ENCODE measurements at regions not wholly inside any gene's neighbourhood (a gene's known extent, or its start where the extent isn't known, plus 50 kb on each side); places are given as distances from the start of the nearest gene placed in this dataset.
A peak's percentile ranks its signal among the peaks of the same experiment; 100 is the strongest.

DNA sequence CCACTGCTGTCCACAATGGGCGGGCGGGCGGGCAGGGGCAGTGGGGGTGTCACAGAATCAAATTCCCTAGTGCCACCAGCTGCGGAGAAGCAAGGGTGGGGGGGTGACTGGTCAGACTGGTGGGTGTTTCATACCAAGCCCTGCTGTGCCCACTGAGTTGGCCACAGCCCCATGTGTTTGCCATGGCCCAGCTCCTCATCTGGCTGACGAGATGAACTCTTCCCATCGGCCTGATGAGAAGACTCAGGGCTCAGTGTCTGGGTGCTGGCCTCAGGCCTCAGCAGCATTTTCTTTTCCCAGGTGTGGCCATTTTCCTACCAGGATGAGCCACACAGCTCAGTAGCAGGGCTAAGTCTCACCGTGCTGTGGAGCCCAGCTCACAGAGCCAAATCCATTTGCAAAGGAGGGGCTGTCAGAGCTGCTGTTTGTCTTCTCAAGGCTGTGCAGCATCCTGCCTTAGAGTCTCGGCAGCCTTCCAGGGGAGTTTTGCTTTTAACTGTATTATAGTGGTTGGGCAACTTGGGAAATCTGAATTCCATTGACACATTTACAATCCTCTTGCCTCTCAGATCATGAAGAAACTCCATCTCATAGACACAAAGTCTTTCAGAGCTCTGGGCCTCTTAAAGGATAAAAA lies 176.8 kb downstream of the ABHD5 start:
- DNase-seq: no peak

DNA sequence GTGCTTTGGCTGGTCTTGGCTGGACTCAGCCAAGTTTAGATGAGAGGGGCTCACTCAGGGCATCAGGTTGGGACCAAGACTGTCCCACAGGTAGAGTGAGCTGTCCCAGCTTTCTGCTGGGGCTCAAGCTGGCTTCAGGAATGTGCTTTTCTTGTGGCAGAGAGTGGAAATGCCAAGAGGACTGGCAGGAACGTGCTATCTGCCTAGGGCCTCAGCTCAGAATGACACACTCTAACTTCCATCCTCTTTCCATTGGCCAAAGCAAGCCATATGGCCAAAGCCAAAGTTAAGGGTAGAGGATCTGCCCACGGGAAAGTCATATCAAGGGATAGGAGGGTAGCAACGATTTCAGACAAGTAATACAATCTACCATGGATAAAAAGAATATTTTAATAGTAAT lies 178.8 kb downstream of the ABHD5 start:
- no peak for DNase-seq

DNA sequence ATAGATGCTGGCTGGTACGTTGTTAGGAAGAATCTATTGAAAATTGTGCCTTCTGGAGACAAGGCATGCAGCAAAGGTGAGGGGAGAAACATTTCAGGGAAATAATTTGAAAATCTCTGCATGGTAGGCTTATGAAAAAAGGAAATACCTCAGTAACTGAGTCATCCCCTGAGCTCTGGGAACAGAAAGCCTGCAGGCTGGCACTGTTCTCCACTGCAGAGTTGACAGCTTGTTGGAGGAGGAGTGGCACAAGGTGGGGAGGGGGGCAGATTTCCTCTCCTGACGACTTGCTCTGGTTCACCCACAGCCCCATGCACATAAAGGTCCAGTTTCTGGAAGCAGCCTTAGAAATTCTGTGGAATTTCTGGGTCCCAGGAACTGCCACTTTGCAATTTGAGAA lies 179.4 kb downstream of the ABHD5 start:
- DNase-seq: no peak

DNA sequence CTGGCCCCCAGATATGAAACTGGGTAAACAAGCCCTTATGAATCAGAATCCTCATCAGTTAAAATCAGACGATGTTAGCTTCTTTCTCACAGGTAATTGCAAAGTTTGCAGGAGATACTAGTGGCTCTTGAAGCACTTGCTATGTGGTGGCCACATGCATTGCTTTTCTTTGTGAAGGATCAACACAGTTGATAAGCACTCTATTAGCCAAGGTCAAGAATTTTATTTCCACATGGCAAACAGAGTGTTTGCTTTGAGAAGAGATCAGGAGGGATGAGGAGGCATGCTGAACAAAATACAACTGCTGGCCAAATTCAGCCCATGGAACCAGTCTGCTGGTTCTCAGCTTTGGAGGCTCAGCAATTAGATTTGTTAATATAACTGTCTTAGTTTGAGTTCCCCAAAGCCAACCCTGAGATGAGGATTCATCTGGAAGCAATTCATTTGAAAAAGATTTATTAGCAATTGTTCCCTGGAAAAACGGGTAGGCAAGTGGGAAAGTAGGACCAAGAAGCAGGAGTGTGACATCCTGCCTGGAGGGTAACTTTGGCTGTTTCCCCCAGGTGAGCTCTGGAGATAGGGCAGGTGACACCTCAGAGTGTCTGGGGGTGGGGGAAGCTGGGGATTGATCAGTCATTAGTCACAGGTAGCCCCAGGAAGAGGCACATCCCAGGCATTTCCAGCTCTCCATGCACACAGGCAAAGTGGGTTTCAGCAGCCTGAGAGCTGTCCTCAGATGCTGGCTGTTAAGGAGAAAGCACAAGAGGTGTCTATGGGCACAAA lies 180.3 kb downstream of the ABHD5 start:
- DNase-seq: no peak

DNA sequence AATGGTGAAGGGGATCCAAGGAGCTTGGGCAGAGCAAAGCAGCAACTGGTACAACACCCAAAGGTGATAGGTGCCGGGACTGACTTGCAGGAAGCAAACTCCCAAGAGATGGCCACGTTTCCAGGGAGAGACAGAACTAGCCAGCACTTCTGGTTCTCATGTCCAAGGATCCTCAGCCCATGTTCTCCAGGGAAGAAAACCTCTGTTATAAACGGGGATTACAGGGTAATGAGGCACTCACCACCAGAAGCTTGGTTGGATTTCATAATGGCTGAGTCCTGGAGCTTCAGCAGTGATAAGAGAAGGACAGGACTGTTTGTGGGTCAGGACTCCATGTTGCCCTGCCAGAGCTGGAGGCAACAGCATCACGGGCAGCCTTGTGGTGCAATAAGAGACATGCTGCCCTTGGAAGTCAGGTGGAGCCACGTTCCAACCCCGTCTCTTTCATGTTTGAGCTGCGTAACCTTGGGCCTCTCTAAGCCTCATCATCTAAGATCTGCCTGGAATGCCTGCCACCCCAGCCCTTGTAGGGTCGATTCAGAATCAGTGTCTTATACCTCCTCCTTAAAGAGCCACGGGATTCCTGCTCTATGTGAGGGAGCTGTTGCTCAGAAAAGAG lies 181.0 kb downstream of the ABHD5 start:
- no peak for DNase-seq

DNA sequence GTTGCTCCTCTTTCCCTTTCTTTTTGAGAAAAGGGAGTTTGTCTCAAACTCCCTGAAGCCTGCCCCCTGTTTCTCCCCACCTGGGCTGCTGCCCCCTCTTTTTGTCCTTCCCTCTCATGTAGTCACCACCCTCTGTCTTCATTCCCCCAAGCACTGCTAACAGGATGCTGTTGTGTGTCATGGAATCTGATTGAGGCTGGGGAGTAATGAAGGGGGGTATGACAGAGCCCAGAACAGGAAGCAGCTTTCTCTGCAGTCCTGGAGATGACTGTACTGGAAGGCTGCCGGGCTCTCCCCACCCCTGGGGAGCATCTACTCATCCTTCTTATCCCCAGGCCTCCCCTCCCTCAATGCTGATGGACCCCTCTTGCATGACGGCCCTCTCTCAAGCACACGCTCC lies 181.6 kb downstream of the ABHD5 start:
- DNase-seq: no peak

DNA sequence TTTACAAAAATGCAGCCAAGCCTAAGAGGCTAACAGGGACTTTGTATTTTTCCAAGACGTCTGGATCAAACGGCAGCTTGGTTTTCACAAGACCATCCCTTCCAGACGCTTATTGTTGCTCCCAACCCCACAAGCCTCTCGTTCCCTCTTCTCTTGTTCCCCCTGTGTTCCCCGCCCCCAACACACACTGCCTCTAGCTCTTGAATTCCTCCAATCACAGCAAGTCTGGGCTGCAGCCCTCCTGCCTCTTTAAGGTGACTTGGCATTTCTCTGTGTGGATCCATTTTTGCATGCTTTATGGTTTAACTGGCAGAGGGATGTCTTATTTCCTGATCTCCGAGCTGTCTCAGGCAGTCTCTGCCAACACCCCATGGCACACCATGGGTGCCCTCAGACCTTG lies 182.2 kb downstream of the ABHD5 start:
- DNase-seq: no peak

DNA sequence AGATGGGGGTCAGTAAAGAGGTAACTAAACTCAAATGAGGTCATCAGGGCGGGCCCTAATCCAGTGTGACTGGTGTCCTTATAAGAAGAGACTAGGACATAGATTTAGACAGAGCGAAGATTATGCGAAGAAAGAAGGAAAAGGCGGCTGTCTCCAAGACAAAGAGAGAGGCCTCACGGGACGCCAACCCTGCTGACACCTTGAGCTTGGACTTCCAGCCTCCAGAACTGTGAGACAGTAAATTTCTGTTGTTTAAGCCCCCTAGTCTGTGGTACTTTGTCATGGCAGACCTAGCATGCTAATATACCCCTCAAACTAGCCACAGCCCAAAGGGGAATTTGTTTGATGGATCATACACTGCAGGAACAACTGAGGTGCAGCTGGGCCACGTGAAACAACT lies 183.0 kb downstream of the ABHD5 start:
- no peak for DNase-seq

DNA sequence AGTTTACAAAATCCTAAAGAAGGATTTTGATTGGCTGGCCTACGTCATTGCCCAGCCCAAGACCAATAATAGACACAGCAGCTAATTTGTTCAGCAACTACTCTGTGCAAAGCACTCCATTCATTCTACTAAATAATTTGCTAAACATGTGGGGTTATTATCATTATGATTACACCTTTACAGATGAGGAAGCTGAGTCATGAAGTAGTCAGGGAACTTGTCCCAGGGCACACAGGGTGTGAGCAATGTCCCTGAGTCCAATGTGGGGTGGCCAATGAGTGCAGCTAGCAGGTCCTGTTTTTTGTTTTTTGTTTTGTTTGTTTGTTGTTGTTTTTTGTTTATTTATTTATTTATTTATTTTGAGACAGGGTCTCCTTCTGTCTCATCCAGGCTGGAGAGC lies 183.6 kb downstream of the ABHD5 start:
- DNase-seq: no peak

DNA sequence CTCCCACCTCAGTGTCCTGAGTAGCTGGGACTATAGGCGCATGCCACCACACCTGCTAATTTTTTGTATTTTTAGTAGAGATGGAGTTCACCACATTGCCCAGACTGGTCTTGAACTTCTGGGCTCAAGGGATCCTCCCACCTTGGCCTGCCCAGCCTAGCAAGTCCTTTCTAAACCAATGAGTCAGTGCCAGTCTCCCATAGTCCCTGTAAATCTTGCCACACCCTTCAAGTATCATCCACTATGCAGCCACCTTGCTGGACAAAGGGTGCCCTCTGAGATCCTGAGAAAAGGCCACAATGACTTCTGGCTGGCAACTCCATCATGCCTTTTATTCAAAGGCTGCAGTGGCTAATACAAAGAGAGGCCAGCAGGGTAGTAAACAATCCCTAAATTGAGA lies 184.0 kb downstream of the ABHD5 start:
- DNase-seq: no peak

DNA sequence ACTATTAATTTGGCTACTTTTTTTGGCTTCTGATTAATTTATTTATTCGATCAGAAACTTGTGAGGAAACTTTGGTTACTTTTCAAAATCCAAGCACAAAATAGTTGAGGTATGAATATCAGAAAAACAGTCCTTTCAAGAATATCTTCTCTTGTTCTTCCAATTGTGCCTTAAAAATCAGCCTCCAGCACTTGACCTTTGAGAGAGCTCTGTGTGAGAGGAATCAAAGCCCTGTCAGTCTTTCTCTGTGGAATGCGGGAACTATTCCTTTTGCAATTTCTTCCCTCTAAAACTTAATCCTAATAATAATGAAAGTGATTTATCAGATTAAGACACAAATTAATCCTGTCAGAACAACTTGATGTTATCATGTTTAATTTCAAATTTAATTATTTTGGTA lies 185.9 kb downstream of the ABHD5 start:
- no peak for DNase-seq

DNA sequence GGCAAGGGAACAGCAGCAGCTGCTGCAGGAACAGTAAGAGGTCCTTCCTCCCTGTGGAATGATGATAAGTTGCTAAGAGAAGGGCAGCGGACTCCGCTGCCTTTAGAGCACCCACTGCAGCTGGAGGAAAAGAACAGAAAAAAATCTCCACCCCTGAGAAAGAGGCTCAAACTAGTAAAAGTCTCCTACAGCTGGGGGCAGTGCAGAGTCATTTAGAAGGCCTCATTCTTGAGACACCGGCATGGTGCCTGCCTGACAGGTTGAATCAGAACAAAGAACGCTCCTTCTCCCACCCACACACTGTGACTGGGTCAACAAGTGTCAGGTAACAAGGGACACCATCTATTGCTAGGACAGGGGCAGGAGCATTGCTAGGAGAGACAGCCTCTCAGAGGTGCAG lies 188.4 kb downstream of the ABHD5 start:
- DNase-seq: peak; percentile 22

DNA sequence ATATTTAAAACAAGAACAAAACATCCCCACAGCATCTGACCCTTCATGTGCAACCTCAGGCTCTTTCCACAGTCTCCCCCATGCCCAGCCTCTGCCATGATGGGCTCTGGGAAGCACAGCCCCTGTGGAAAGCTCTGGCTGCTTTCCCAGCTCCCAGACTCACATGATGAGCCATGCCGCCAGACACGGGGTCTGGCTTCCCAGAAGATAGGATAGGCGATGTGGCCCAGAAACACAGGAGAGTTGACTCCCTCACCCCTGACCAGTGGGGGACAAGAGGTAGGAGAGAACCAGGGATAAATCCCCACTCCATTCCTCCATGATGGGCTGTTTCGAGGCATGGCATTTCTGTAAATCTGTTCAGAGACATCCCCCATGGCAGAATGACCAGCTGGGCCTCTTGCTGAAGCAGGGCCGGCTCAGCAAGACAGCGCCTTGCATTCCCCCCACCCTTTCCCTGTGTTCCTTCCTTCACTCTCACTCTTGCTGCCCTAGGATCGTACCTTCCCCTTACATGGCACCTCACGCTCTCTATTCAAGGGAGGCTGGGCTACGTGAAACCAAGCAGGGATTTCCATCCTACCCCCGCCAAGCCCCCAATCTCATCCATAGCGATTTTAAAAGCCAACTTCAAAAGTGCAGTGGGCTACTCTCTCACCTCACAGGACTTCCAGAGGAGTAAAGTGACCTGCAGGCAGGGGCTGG lies 192.4 kb downstream of the ABHD5 start:
- DNase-seq: no peak

DNA sequence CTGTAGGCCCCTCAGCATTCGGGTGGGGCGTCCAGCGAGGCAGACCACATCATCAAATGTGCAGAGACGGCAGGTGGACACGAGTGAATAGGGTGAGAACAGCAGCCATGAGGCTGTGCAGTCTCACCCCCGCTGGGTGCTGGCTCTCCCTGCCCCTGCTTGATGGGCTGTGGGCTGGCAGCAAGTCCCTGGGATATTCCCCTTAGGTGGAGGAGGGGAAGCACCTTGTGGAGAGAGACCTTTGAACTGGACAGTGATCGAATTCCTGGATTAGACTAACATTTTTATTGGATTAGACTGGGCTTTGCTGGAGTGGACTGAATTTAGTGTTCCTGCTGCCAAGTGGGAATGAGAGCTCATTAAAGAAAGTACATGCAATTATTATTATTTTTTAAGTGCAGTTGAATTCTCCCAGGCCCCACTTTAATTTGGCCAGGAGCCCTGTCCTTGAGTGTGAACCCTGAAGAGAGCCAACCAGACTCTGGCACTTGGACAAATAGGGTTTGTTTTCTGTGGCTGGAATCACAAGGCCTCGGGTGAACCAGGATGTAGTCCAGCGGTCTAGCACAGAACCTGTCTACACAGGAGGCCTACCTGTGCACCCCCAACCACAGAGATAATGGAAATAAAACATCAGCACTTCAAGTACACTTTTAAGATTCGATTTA lies 193.1 kb downstream of the ABHD5 start:
- no peak for DNase-seq

DNA sequence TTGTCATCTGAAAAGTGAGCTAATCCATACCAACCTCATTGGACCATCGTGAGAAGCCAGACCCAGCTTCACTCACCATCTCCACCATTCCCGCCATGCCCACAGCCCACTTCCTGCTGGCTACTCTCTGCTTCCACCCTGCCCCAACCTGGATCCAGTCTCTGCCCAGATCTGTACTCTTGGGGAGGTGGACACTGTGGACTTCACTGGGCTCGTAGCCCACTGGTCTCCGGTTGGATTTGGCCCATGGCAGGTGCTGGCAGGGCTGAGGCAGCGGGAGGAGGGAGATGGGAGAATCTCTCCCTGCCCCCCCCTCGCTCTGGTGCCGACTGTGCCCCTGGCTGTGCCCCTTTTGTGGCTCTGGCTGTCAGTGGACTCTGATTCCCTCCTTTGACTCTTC lies 193.8 kb downstream of the ABHD5 start:
- no peak for DNase-seq

DNA sequence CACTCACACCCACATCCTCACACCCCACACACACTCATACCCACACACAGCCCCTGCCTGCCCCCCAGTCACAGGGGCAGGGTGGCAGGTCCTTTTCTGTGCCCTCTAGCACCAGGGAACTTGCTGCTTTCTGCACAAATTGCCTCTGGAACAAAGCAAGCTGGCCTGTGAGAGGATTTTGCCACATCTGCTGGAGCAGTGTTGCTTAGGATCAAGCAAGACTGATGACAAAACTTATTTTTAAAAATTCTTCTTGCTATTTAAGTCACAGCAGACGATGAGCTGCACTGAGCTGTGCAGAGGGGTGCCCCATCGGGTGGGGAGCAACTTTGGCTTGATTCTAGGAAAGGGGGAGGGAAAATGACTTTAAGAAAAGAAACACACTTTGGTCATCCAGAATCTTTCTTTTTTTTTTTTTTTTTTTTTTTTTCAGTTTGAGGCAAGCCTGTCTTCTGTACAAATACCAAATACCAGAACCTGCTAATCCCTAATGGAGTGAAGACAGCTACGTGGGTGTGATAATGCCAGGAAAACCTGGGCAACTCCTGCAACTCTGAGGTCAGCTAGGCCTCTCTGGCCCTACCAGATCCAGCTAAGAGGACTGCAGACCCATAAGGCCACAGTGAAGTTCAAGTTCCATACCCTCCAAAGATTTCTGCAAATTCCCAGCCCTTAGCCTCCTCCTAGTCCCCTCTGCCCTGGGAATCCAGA lies 195.3 kb downstream of the ABHD5 start:
- DNase-seq: no peak

DNA sequence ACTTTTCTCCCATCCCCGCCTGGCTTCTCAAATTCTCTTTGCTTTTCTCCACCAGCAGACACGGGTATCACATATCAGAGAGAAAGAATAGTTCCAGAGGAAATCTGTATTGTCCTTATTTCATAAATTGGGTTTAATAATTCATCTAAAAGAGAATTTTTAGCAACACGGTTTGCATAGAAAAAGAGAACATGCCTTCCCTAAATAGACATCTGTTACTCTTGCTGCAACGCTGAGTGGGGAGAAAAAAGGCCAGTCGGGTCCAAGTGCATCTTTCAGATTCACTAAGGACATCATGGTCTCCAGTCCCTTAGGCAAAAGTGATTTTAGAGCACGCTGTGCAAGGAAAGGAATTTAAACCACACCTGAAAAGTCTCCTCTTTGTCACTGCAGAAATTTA lies 201.3 kb downstream of the ABHD5 start:
- DNase-seq: no peak

DNA sequence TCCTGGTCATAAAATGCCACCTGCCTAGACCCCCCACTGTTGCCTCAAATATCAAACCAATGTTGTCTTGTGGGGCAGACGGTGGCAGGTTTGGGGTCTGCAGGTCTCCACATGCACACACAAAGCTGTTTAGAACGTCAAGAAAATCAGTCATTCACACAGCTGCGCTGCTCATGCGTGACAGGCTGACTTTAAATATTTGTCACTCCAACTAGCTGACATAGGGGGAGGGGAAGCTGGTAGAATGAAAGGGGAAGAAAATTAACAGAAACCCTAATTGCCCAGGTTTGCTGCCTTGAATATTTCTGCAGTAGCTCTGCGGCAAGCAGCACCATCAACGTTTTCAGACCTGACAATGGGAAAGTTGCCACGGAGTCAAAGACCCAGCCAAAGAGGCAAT lies 201.8 kb downstream of the ABHD5 start:
- no peak for DNase-seq

DNA sequence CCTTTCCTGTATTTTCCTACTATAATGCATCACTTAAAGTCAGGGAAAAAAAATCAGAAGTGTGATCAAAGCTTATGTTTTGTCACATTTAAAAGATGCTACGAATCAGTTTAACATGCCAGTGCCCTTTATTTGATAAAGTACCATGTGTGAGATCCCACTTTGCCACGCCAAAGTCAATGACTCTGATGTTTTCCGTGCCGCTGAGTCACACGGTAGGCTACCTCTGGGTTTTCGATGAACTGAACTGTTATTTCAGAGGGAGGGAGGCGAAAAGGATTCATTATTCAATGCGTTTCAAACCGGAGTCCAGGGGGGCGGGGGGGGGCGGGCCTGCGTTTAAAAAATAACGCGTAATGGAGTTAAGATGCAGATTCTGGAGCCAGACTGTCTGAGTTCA lies 203.0 kb downstream of the ABHD5 start:
- DNase-seq: peak; percentile 36

DNA sequence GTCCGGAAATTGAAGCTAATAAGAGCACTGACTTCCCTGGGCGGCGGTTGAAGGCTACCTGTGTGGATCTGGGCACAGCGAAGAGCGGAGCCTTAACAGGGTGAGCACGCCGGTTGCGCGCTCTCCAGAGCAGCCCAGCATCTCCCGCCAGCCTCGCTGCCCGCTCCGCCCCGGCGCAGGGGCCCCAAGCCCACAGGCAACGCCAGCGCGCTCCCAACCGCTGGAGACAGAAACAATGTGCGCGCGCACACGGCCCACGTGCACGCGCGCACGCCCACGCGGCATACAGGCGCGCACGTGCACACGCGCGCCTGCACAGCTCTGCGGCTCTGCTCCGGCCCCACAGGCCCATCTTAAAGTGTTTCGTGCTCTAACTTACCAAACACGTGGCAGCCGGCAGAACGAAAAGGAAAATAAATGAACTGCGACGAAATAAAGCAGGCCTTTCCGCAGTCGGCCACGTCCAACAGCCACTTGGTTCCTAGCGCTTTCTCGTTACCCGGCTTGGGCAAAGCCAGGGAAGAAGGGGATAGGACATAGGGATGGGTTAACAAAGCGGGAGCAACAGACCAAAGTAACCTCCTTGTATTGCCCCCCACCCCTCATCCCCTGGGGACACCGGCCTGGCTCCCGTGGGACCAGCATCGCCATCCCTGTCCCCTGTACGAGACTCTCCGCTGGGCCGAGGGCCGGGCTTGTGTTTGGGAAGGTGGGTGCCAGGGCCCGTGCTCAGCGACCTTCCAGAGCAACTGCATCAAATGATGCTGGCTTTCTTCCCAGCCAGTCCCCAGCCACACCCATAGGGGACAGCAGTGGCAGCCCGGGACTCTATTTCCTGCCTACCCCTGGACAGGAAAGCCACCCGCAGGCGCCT lies 203.7 kb downstream of the ABHD5 start:
- peak; percentile 68 for DNase-seq

DNA sequence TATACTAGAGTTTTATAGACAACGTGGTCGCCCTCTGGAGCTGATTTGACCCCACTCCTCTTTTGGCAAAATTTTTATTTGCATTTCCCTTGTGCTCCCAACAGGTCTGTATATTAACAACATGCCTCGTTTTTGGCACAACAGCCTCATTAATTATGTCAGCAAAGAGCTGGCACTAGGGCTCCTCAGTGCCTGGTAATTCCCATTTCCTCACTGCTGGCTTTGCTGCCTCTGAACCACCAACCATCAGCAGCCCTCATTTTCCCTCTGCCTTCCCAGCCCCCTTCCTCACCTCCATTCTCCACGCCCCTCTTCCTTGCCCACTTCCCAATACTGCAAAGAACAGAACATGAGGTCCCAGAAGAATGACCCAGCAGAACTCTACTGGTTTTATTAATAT lies 204.8 kb downstream of the ABHD5 start:
- no peak for DNase-seq

DNA sequence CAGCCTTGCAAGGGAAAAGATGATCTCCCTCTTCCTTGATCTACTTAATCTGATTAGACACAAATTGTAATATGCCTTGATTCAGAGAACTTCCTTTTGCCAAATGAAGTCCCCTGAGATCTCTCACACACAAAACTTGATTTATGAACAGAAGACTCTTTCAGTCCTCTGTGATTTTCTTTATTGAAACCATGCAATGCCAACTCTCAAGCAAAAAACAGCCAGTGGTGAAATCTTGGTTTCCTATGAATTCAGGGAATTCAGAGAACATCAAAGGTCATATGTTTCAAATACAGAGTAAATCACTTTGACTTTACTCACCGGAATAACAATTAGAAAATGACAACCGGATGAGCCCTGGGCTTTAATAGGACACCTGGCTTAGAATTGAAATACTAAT lies 211.7 kb downstream of the ABHD5 start:
- DNase-seq: no peak

Data from activated CD4-positive, alpha-beta T cell treated with anti-CD3 and anti-CD28 coated beads for 48 hours (primary cell).